ENCODE measurements at regions not wholly inside any gene's neighbourhood (a gene's known extent, or its start where the extent isn't known, plus 50 kb on each side); places are given as distances from the start of the nearest gene placed in this dataset.
"Not testable (repeated sequence)": the region's sequence is repeated elsewhere in the genome, so short reads cannot be mapped to it uniquely, and the experiment has no call there.

GRCh38 chr6:104500265-104500664, 359.5 kb downstream of the HACE1 start:
- no peak for ATAC-seq

- no peak for ATAC-seq
Observed at GRCh38 chr6:104486035-104486434, 373.7 kb downstream of the HACE1 start.

GRCh38 chr6:104484626-104485025, 375.1 kb downstream of the HACE1 start:
- no peak for ATAC-seq

- ATAC-seq, result no peak
Observed at GRCh38 chr6:104484191-104484590, 375.5 kb downstream of the HACE1 start.

- no peak for ATAC-seq
Observed at GRCh38 chr6:104483225-104483834, 376.4 kb downstream of the HACE1 start.

GRCh38 chr6:104477569-104477968, 382.1 kb downstream of the HACE1 start:
- ATAC-seq, result no peak

- ATAC-seq, result no peak
Observed at GRCh38 chr6:104473021-104473429, 386.7 kb downstream of the HACE1 start.

GRCh38 chr6:104472021-104472901, 387.5 kb downstream of the HACE1 start:
- no peak for ATAC-seq

GRCh38 chr6:104466306-104466705, 393.4 kb downstream of the HACE1 start:
- no peak for ATAC-seq

GRCh38 chr6:104462811-104463599, 396.7 kb downstream of the HACE1 start:
- no peak for ATAC-seq

GRCh38 chr6:104460738-104461483, 398.8 kb downstream of the HACE1 start:
- no peak for ATAC-seq

GRCh38 chr6:104459543-104459942, 400.2 kb downstream of the HACE1 start:
- no peak for ATAC-seq

- no peak for ATAC-seq
Observed at GRCh38 chr6:104449918-104450317, 409.8 kb downstream of the HACE1 start.

- ATAC-seq, result not testable (repeated sequence)
Observed at GRCh38 chr6:104446101-104447080, 413.3 kb downstream of the HACE1 start.

- no peak for ATAC-seq
Observed at GRCh38 chr6:104434519-104434918, 425.2 kb downstream of the HACE1 start.

- ATAC-seq, result no peak
Observed at GRCh38 chr6:104431096-104431495, 428.6 kb downstream of the HACE1 start.

GRCh38 chr6:104428184-104428583, 431.5 kb downstream of the HACE1 start:
- no peak for ATAC-seq

GRCh38 chr6:104423691-104424090, 436.0 kb downstream of the HACE1 start:
- ATAC-seq, result no peak

GRCh38 chr6:104421650-104422049, 438.1 kb downstream of the HACE1 start:
- ATAC-seq, result no peak

GRCh38 chr6:104418839-104419238, 440.9 kb downstream of the HACE1 start:
- no peak for ATAC-seq

- ATAC-seq, result no peak
Observed at GRCh38 chr6:104418125-104418524, 441.6 kb downstream of the HACE1 start.

Data from esophagus mucosa (tissue), 1 donor.